ENCODE measurements at regions not wholly inside any gene's neighbourhood (a gene's known extent, or its start where the extent isn't known, plus 50 kb on each side); places are given as distances from the start of the nearest gene placed in this dataset.
"Not testable (repeated sequence)": the region's sequence is repeated elsewhere in the genome, so short reads cannot be mapped to it uniquely, and the experiment has no call there.

DNA sequence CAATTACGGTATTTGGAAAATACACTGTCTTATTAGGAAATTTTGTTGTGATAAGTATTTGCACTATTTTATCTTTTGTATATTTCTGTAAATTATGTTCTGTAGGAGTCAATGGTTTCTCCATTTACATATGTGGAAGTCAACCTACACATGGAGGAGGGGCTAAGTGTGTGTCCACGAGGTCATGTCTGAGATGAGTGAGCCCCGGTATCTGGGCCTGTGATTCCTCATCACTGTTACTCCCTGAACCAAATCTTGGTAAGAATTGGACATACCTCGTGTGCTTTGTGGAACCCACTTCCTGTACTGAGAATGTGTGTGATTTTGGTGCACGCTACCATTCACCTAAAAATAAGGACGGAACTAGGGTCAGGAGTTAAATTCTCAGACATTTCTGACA lies 1105.5 kb downstream of the TMEM121 start:
- ATAC-seq (no peak), DNase-seq (ENCODE audit: low spot score) (no peak)

DNA sequence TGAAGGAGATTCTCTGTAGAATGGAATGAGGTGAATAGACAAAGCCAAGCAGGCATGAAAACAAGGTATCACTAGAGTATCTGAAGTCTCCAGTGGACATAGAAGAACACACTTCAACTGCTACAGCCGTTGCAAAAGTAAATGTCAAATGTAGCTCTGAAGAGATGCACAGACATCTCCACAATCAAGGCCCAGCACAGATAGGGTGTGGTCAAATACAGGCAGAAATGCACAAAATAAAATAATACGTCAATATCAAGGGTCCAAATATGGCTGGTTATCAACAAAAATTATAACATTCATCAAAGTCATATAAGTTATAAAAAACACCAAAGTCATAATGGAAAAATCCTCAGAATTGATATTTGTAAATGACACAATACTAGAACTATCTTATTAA lies 1107.3 kb downstream of the TMEM121 start:
- ATAC-seq: no peak

DNA sequence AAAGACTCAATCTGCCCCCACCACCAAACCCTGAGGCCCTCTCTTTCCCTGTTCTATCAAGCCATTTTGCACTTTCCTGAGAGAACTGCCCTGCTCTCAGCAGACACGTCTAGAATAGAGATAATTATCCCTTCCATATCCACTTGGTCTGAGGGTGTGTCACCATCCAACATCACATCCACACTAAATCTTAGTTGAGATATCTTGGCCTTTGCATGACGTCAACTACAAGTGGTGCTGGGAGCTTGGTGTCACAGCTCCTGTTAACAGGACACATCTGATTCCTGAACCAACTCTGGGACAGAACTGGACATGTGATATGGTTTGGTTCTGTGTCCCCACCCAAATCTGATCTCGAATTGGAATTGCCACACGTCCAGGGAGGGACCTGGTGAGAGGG lies 1109.2 kb downstream of the TMEM121 start:
- DNase-seq (ENCODE audit: low spot score): no peak
- no peak for ATAC-seq

More for the DNA sequence above, 1107.3 kb downstream of the TMEM121 start:
- no peak for DNase-seq (ENCODE audit: low spot score)

DNA sequence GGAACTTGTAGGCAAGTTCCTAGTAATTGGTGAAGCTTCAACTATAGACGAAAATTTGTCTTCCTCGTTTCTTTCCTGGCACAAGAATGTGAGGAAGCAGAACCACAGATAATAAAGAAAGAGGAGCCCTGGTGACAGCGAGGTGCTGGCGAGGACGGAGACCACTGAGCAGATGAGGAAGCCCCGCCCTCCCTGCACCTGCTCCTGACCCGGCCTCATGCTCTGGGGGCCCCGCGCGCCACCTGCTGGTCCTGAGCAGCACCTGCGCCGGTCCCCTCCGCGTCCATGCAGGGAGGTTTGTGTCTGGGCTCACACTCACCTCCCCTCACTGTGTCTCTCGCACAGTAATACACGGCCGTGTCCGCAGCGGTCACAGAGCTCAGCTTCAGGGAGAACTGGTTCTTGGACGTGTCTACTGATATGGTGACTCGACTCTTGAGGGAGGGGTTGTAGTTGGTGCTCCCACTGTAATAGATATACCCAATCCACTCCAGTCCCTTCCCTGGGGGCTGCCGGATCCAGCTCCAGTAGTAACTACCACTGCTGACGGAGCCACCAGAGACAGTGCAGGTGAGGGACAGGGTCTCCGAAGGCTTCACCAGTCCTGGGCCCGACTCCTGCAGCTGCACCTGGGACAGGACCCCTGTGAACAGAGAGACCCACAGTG lies 1112.5 kb downstream of the TMEM121 start:
- not testable (repeated sequence) for ATAC-seq; DNase-seq (ENCODE audit: low spot score)

DNA sequence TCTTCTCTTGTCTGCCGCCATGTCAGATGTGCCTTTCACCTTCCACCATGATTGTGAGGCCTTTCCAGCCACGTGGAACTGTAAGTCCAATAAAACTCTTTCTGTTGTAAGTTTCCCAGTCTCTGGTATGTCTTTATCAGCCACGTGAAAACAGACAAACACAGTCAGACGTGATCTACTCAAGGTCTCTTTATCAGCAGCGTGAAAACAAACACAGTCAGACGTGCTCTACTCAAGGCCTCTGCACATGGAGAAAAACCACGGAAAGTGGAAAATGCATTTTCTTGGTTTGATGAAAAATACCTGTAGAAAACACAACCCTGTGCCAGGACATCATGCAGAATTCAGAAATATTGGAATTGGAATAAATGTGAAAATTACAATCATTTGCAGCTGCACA lies 1115.7 kb downstream of the TMEM121 start:
- ATAC-seq: no peak

DNA sequence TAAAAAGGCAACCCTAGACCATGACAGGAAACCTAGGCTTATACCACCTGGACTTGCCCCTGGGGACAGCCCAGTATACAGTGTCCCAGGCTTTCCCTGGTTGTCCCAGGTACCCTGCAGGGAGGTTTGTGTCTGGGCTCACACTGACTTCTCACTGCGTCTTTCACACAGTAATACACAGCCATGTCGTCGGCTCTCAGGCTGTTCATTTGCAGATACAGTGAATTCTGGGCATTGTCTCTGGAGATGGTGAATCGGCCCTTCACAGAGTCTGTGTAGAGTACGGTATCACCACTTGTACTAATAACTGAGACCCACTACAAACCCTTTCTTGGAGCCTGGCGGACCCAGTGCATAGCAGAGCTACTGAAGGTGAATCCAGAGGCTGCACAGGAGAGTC lies 1116.6 kb downstream of the TMEM121 start:
- not testable (repeated sequence) for DNase-seq (ENCODE audit: low spot score); ATAC-seq

More for the DNA sequence above, 1115.7 kb downstream of the TMEM121 start:
- no peak for DNase-seq (ENCODE audit: low spot score)

DNA sequence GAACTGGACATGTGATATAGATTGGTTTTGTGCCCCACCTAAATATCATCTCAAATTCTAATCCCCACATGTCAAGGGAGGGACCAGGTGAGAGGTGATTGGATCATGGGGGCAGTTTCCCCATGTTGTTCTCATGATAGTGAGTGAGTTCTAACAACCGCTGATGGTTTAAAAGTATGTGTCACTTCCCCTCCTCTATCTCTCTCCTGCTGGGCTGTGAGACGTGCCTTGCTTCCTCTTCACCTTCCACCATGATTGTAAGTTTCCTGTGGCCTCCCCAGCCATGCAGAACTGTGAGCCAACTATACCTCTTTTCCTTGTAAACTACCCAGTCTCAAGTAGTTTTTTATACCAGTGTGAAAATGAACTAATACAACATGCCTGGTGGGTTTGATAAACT lies 1122.5 kb downstream of the TMEM121 start:
- ATAC-seq; DNase-seq (ENCODE audit: low spot score): not testable (repeated sequence)

DNA sequence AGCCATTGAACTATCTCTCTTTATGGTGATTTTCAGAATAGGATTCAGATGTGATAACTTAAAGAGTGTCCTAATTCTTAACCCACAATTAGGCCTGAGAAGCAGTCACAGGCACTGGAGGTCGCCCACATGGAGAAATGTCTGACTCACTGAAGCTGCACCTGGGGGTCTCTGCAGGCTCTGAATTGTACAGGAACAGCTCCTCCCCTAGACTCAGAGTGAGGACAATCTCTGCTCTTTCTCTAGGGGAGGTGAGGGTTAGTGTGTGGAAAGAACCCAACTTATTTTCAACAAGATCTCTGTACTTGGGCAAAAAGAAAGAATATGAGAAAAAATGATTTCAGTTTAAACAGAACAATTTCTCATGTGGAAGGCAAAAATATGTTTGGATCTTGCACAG lies 1124.6 kb downstream of the TMEM121 start:
- DNase-seq (ENCODE audit: low spot score) (no peak), ATAC-seq (no peak)

DNA sequence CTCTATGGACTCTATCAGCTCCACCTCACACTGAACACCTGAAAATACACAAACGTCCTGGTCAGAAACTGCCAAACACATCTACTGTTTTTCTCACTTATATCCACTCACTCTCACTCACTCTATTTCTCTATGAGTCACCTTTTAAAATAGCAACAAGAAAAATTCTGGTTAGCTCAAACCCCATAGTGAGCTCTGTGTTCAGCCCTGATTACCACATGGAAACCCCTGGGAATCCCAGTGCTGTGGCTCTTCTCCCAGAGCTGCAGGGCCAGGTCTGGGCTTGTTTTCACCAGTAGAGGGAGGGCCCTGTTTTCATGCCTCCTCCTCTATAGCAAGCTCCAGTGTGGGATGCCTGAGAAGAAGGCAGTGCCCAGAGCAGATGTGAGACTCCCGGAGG lies 1126.1 kb downstream of the TMEM121 start:
- ATAC-seq (no peak), DNase-seq (ENCODE audit: low spot score) (no peak)

DNA sequence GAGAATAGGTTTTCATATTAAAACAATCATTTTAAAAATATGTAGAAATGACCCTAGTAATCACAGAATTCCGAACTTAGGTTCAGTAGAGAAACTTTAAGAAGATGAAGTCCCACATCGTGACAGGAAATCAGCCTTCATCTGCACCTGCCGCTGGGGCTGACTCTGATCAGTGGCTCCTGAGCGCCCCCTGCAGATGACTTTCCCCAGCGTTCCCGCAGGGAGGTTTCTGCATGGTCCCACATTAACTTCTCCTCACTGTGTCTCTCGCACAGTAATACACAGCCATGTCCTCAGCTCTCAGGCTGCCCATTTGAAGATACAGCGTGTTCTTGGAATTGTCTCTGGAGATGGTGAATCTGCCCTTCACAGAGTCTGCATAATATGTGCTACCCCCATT lies 1131.1 kb downstream of the TMEM121 start:
- no peak for DNase-seq (ENCODE audit: low spot score)
- no peak for ATAC-seq

DNA sequence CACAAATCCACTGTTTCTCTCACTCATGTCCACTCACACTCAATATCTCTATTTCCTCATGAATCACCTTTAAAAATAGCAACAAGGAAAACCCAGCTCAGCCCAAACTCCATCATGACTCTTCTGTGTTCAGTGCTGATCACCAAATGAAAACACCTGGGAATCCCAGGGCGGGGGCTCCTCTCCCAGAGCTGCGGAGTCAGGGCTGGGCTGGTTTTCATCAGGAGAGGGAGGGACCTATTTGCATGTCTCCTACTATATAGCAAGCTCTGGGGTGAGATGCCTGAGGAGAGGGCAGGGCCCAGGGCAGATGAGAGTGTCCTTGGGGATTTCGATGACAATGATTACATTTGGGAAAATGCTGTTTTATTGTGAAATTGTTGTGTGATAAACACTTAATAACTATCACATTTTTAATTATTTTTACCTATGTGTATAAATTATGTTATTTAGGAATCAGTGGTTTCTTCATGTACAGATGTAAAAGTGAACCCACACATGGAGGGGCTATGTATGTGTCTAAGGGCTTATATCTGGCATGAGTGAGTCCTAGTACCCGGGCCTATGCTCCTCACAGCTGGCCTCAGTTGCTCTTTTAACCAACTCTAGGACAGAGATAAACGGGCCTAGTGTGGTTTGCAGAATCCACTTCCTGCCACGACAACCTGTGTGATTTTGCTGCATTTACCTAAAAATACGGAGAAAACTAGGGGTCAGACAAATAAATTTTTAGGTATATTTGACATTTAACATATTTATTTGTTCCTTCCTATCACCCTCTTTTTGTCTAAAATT lies 1131.9 kb downstream of the TMEM121 start:
- DNase-seq (ENCODE audit: low spot score); ATAC-seq: not testable (repeated sequence)

DNA sequence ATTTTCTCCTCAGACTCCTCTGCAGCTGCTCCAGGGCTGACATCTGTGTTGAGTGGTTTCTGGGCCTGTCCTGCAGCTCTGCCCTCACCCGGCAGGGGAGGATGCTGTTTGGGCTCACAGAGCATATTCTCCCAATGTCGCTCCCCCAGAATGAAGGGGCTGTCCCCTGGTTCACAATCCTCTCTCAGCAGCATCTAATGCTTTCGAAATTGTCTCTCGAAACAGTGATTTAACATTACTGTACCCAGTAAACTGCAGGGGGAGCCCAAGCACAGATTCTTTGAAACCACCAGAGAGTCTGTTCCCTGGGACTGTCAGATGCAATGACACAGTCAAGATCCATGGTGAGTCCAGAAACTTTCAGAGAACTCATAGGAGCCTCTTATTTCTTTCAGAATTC lies 1135.2 kb downstream of the TMEM121 start:
- peak; percentile 78 for ATAC-seq
- not testable (repeated sequence) for DNase-seq (ENCODE audit: low spot score)

DNA sequence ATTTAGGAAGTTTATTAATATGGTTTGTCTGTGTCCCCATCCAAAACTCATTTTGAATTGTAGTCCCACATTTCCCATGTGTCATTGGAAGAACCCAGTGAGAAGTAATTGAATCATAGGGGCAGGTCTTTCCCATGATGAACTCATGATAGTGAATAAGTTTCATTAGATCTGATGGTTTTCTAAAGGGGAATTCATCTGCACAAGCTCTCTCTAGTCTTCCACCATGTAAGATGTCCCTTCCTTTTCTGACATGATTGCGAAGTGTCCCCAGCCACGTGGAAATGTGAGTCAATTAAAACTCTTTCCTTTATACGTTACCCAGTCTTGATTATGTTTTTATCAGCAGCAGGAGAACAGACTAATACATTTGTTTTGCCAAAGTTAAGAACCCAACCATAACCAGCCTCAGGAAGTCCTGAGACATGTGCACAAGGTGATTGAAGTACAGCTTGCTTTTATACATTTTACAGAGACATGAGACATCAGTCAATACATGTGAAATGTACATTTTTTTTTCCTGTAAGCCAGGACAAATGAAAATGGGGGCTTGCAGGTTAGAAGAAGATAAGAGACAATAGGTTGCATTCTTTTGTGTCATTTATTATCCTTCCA lies 1136.7 kb downstream of the TMEM121 start:
- ATAC-seq: no peak
- DNase-seq (ENCODE audit: low spot score): no peak

DNA sequence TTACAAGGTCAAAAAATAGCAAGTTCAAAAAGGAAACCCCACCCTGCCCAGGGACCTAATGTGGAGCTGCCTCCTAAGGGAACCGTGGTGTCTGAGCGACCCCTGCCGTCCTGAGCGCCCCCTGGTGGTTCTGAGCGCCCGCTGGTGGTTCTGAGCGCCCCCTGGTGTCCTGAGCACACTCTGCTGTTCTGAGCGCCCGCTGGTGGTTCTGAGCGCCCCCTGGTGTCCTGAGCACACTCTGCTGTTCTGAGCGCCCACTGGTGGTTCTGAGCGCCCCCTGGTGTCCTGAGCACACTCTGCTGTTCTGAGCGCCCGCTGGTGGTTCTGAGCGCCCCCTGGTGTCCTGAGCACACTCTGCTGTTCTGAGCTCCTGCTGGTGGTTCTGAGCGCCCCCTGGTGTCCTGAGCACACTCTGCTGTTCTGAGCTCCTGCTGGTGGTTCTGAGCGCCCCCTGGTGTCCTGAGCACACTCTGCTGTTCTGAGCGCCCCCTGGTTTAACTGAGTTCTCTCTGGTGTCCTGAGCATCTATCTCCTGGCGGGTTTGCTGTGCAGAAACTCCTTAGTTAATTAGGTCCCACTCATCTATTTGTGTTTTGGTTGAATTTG lies 1137.5 kb downstream of the TMEM121 start:
- not testable (repeated sequence) for ATAC-seq; DNase-seq (ENCODE audit: low spot score)

DNA sequence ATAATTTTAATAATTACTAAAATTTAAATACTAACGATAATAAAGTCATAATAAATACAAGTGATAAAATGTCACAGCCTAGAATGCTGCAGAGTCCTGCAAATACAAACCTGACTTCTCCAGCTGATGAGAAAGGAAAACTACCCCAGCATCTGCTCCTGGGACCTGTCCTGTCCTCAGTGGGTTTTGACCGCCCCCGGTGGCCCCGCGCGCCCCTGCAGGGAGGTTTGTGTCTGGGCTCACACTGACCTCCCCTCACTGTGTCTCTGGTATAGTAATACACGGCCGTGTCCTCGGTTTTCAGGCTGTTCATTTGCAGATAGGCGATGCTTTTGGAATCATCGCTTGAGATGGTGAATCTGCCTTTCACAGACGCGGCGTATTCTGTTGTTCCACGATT lies 1139.4 kb downstream of the TMEM121 start:
- ATAC-seq: no peak
- no peak for DNase-seq (ENCODE audit: low spot score)

DNA sequence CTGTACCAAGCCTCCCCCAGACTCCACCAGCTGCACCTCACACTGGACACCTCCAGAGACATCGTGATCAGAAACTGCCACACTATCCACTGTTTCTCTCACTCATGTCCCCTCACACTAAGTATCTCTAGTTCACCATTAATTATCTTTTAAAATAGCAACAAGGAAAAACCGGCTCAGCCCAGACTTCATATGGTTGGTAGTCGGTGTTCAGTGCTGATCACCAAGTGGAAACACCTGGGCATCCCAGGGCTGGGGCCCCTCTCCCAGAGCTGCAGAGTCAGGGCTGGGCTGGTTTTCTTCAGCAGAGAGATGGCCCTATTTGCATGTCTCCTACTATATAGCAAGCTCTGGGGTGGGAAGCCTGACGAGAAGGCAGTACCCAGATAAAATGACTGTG lies 1140.0 kb downstream of the TMEM121 start:
- ATAC-seq: no peak
- no peak for DNase-seq (ENCODE audit: low spot score)

DNA sequence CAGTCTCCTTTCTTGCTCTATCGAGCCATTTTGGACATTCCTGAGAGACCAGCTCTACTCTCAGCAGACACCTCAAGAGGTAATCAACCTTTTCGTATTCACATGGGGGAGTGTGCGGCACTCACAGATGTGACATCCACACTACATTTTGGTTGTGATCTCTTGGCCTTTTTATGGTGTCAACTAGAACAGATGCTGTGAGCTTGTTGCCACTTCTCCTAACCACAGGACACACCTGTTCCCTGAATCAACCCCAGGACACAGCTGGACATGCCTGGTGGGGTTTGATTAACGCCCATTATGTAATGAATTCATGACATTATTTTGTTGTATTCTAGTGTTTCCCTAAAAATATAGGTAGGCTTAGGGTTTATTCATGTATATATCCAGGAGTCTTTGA lies 1143.6 kb downstream of the TMEM121 start:
- DNase-seq (ENCODE audit: low spot score) (no peak), ATAC-seq (no peak)

DNA sequence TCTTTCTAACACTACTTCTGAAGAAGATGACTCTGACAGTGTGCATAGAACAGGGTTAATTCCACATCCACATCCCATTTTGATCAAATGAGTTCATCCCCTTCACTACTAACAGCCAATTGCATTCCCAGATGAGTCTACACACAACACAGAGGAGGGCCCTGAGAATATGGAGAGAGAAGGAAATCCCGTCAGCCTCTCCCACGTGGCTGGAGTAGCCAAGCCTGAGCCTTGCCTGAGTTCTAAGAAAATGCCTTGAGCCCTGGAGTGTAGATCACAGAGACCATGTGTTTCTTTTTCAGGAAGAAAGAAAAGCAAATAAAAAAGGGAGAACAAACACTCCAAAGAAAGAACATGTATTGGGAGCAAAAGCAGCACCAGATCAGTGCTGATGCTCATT lies 1147.7 kb downstream of the TMEM121 start:
- not testable (repeated sequence) for DNase-seq (ENCODE audit: low spot score); ATAC-seq

DNA sequence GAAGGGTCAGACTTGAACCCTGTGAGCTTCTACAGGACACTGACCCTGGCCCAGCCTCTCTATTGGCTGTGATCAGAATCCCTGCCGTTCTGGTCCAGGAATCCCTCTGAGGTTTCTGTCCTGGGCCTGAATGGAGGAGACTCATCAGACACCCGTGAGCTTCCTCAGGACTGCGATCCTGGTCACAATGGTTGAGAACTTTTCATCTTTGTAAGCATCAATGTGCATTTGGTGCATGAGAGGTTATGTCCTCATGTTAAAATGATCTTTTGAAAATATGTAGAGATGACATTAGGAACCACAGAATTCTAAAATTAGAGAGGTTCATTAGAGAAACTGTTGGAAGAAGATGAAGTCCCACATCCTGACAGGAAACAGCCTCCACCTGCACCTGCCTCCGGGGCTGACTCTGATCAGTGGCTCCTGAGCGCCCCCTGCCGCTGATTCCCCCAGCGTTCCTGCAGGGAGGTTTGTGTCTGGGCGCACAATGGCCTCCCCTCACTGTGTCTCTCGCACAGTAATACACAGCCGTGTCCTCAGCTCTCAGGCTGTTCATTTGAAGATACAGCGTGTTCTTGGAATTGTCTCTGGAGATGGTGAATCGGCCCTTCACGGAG lies 1148.2 kb downstream of the TMEM121 start:
- DNase-seq (ENCODE audit: low spot score); ATAC-seq: not testable (repeated sequence)

DNA sequence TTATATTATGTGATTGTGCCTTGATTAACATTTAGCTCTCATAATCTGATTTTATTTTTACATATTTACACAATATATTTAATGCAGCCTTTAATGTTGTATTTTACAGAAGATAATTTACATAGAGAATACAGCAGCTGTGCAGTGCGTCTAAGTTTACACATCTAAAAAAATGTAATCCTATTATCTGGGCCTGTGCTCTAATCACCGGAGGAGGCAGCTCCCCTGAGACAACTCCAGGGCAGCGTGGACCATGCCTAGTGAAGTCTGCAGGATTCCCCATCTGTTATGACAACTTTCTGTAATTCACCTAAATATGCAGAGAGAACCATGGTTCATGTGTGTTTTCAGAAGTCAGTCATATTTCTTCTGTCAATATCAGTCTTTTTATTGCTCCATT lies 1149.3 kb downstream of the TMEM121 start:
- ATAC-seq; DNase-seq (ENCODE audit: low spot score): not testable (repeated sequence)

DNA sequence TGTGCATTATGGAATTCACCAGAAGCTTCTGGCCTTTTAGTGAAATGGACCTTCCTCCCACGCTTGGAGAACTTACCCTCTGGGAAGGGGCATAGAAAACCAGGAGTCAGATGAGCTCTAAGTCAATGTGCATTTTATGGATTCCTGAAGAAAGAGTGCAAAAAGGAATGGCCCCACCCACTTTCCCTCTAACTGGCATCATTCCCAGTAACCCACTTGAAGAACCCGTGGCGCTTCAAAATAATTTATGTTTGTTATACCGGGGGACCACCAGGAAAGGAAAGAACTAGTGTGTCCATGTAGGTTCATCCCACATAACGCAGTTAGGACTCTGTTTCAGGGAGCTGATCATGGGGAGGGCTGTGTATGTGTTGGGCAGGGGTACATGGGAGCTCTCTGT lies 1153.4 kb downstream of the TMEM121 start:
- no peak for DNase-seq (ENCODE audit: low spot score)
- ATAC-seq: no peak

All from left lobe of liver (tissue), 2 donors.